Stimulated activated memory B cell treated with anti-CD40 and anti-IgM and Interleukin-4, amounts not matched to agents 10 μg/mL and 1 μg/mL and 100 μg/mL, for 72 hours (primary cell): ENCODE measurements at regions not wholly inside any gene's neighbourhood (a gene's known extent, or its start where the extent isn't known, plus 50 kb on each side); places are given as distances from the start of the nearest gene placed in this dataset.
"Not testable (repeated sequence)": the region's sequence is repeated elsewhere in the genome, so short reads cannot be mapped to it uniquely, and the experiment has no call there.

Experiments
- ATAC-seq: fragments of 150-1000 bp; cut with Tn5 transposase; 2 replicates; pipeline ENCODE4 v1.10.0; 2021
- H3K27ac Mint-ChIP-seq: one replicate; pipeline ENCODE4 v1.8.0; 2022; ENCODE audit warnings: mild to moderate bottlenecking, mixed read lengths
- H3K27me3 Mint-ChIP-seq: one replicate; pipeline ENCODE4 v1.8.0; 2022; ENCODE audit warnings: mixed read lengths
- H3K36me3 Mint-ChIP-seq: one replicate; pipeline ENCODE4 v1.8.0; 2022; ENCODE audit warnings: mixed read lengths
- H3K4me1 Mint-ChIP-seq: one replicate; pipeline ENCODE4 v1.8.0; 2022; ENCODE audit warnings: mixed read lengths
- H3K4me3 Mint-ChIP-seq: one replicate; pipeline ENCODE4 v1.8.0; 2022; ENCODE audit warnings: mild to moderate bottlenecking, moderate library complexity, mixed read lengths
- H3K9me3 Mint-ChIP-seq: one replicate; pipeline ENCODE4 v1.8.0; 2022; ENCODE audit warnings: mixed read lengths

- Mint-ChIP-seq H3K27me3 (no peaks in the 10 kb centered on the region), H3K27ac (no peak overlapping the region)
- no peak for ATAC-seq
Observed at GRCh38 chr2:67752969-67753368, 309.8 kb downstream of the C1D start.

GRCh38 chr2:67755156-67755882 is 307.5 kb downstream of the C1D start:
- H3K9me3 Mint-ChIP-seq = peaks cover 5% of the 10 kb centered on the region
- no peak overlapping the region for H3K4me3 Mint-ChIP-seq
- no peaks in the 10 kb centered on the region for H3K27me3 Mint-ChIP-seq
- H3K36me3 Mint-ChIP-seq = no peaks in the 10 kb centered on the region
- no peak overlapping the region for H3K27ac Mint-ChIP-seq
- no peaks in the 10 kb centered on the region for H3K4me1 Mint-ChIP-seq
- ATAC-seq = no peak

More at GRCh38 chr2:67752969-67753368, 309.8 kb downstream of the C1D start:
- H3K36me3 Mint-ChIP-seq = no peaks in the 10 kb centered on the region
- peaks cover 5% of the 10 kb centered on the region for H3K9me3 Mint-ChIP-seq
- no peaks in the 10 kb centered on the region for H3K4me1 Mint-ChIP-seq
- no peak overlapping the region for H3K4me3 Mint-ChIP-seq

GRCh38 chr2:67760995-67761394 is 301.8 kb downstream of the C1D start:
- ATAC-seq = no peak
- Mint-ChIP-seq H3K4me3 (no peak overlapping the region), H3K9me3 (no peaks in the 10 kb centered on the region), H3K27me3 (peaks cover 7% of the 10 kb centered on the region), H3K4me1 (no peaks in the 10 kb centered on the region), H3K36me3 (no peaks in the 10 kb centered on the region), H3K27ac (no peak overlapping the region)

- Mint-ChIP-seq H3K9me3 (no peaks in the 10 kb centered on the region), H3K4me1 (no peaks in the 10 kb centered on the region), H3K27me3 (peaks cover 32% of the 10 kb centered on the region), H3K27ac (no peak overlapping the region), H3K36me3 (no peaks in the 10 kb centered on the region), H3K4me3 (no peak overlapping the region)
- ATAC-seq = no peak
Observed at GRCh38 chr2:67771380-67771779, 291.4 kb downstream of the C1D start.

DNA sequence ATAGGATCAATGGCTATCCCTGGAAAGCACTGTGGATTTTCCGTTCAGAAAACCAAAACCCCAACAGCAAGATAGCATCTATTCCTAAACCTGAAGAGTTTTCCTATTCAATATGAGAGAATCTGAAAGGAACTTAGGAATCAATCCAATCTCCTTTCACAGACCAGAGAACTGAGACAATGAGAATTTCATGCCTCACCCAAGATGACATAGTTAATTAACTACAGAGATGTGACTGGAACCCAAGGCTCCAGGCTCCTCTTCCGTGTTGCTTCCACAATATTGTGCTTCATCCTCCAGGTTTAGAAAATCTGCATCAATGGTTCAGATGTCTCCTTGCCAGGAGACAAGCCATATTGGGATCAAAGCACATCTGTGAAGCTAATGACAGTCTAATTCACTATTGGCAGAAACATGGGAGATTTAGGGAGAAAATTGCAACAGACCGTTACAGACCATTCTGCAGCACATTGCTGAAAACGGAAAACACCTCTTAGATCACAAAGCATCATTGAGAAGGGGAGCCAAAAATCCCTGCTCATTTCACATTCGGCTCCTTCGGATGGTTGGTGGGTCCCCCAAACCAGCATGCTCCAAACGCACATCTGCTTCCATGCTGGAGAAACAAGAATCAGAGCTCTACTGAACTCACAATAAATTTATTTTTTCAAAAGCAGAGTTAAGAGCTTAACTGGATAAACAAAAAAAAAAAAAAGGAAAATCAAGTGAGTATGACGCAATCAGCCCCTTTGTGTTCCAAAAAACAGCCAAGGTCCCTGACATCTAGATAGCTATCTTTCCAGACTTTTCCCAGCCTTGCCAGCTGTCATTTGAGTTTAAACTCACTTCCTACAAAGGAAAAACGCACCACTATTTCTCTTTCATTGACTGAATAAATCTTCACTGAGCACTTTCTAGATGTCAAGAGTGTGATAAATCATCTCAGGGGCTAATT is 290.3 kb downstream of the C1D start:
- peaks cover 21% of the 10 kb centered on the region for H3K27me3 Mint-ChIP-seq
- H3K36me3 Mint-ChIP-seq = no peaks in the 10 kb centered on the region
- H3K9me3 Mint-ChIP-seq = no peaks in the 10 kb centered on the region
- H3K27ac Mint-ChIP-seq = no peak overlapping the region
- H3K4me3 Mint-ChIP-seq = no peak overlapping the region
- no peaks in the 10 kb centered on the region for H3K4me1 Mint-ChIP-seq
- no peak for ATAC-seq

DNA sequence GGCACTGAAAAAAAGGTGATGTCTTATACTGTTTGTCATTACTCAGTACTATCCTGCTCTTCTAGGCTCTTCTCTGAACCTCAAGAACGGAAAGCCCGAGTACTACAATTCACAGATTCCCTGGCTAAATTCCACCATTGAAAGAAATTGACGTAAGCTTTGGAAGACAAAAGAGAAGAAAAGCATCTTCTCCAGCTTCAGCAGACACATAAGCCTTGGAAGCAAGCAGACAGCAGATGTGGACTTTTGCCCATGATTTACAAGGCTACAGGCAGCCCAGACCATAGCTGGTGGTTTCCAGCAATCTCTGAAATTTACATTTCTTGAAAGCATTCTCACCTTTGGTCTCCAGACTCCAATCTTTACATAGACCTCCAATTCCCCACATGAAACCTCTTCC is 289.0 kb downstream of the C1D start:
- Mint-ChIP-seq H3K27ac (no peak overlapping the region), H3K4me3 (no peak overlapping the region), H3K27me3 (peaks cover 18% of the 10 kb centered on the region), H3K4me1 (no peaks in the 10 kb centered on the region), H3K36me3 (no peaks in the 10 kb centered on the region), H3K9me3 (no peaks in the 10 kb centered on the region)
- ATAC-seq = no peak

DNA sequence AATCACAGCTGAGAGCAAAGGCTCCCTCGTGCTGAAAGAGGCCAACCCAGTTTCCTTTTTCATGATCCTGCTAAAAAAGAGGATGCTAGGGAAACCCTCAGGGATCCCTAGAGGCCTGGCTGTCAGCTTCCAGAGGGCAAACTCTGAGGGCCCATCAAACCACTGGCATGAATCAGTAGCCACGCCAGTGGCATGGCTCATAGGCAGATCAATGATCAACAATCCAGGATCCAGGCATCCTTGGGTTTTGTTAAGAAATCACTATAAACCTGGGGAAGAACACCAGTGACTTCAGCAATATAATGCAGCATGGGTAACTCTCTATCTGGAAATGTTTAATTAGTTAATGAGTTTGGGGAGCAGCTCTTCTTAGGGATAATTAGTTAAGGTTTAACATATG is 286.5 kb downstream of the C1D start:
- H3K27ac Mint-ChIP-seq = no peak overlapping the region
- no peak for ATAC-seq
- H3K36me3 Mint-ChIP-seq = no peaks in the 10 kb centered on the region
- H3K4me3 Mint-ChIP-seq = no peak overlapping the region
- H3K9me3 Mint-ChIP-seq = no peaks in the 10 kb centered on the region
- H3K4me1 Mint-ChIP-seq = no peaks in the 10 kb centered on the region
- H3K27me3 Mint-ChIP-seq = peaks cover 34% of the 10 kb centered on the region

DNA sequence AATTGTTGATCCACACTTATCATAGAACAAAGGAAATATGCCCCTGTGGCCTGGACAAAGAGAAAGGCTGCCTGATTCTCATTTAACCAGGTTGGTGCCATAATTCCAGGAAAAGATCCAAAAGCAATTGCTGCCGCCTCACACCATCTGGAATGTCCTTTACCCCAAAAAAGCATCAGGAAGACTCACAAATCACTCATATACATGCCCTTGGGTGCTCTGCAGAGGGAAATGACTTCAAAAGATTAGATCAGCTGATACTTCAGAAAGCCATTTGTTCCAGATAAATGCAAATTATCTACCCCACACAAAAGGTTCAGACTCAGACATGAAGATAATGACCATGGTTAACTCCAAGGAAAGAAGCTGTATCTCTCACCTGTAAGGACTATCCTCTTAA is 285.8 kb downstream of the C1D start:
- H3K9me3 Mint-ChIP-seq = no peaks in the 10 kb centered on the region
- ATAC-seq = no peak
- H3K27me3 Mint-ChIP-seq = peaks cover 34% of the 10 kb centered on the region
- no peaks in the 10 kb centered on the region for H3K36me3 Mint-ChIP-seq
- H3K27ac Mint-ChIP-seq = no peak overlapping the region
- H3K4me1 Mint-ChIP-seq = no peaks in the 10 kb centered on the region
- no peak overlapping the region for H3K4me3 Mint-ChIP-seq

- Mint-ChIP-seq H3K36me3 (no peaks in the 10 kb centered on the region), H3K9me3 (no peaks in the 10 kb centered on the region), H3K27ac (no peak overlapping the region), H3K27me3 (peaks cover 34% of the 10 kb centered on the region), H3K4me3 (no peak overlapping the region), H3K4me1 (no peaks in the 10 kb centered on the region)
- ATAC-seq = no peak
Observed at GRCh38 chr2:67777836-67778429, 284.9 kb downstream of the C1D start.

DNA sequence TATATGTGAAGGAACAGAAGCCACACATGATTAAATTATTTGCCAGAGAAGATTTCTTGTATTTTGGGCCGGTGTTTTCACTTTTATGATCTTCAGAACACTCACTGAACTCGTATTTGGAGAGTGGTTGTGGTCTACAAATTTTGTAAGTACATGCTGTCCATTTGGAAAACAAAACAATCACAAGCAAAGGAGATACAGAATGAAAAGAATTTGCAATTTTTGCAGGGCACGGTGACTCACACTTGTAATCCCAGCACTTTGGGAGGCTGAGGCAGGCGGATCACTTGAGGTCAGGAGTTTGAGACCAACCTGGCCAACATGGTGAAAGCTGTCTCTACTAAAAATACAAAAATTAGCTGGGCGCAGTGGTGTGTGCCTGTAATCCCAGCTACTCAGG is 282.0 kb downstream of the C1D start:
- H3K36me3 Mint-ChIP-seq, H3K4me1 Mint-ChIP-seq, H3K4me3 Mint-ChIP-seq, H3K9me3 Mint-ChIP-seq, H3K27ac Mint-ChIP-seq, ATAC-seq: not testable (repeated sequence)
- peaks cover 23% of the 10 kb centered on the region for H3K27me3 Mint-ChIP-seq

GRCh38 chr2:67782443-67782842 is 280.4 kb downstream of the C1D start:
- ATAC-seq = no peak
- H3K9me3 Mint-ChIP-seq = no peaks in the 10 kb centered on the region
- no peak overlapping the region for H3K27ac Mint-ChIP-seq
- H3K4me1 Mint-ChIP-seq = no peaks in the 10 kb centered on the region
- peaks cover 23% of the 10 kb centered on the region for H3K27me3 Mint-ChIP-seq
- no peaks in the 10 kb centered on the region for H3K36me3 Mint-ChIP-seq
- no peak overlapping the region for H3K4me3 Mint-ChIP-seq

DNA sequence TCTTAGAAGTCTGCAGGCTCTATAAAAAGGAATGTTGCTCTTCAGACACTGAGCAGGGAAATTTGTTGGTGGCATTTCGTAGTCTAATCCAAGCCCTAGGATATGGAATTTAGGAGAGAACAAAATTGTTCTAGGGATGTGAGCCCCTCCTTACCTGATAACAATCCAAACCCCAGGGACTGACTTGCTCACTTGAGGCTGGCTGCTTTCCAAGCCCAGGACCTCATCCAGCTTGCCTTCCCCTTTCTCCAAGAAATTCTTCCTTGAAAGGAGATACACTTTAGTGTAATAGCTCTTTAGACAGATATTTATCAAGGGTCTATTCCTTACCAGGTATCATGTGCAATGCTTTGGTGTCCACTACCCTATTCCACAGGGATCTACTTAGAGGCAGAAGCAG is 279.8 kb downstream of the C1D start:
- no peaks in the 10 kb centered on the region for H3K9me3 Mint-ChIP-seq
- no peak overlapping the region for H3K27ac Mint-ChIP-seq
- no peaks in the 10 kb centered on the region for H3K36me3 Mint-ChIP-seq
- peaks cover 23% of the 10 kb centered on the region for H3K27me3 Mint-ChIP-seq
- H3K4me3 Mint-ChIP-seq = no peak overlapping the region
- H3K4me1 Mint-ChIP-seq = no peaks in the 10 kb centered on the region
- no peak for ATAC-seq

DNA sequence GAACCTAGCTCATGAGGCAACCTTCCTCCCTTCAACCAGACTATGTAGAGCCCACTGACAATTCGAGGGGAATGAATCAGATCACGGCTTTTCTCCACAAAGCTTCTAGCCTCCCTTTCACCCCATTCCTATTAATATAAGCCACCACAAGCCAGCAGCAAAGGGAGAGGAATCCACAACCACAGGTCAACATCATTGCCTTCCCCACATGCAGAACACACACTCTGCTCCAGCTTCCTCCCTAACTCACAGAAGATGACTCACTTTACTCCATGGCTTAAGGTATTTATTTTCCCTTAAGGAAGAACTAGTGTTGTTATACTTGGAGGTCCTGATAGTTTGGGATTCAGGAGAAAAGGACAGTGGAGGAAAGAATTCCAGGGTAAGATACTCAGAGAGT is 272.2 kb downstream of the C1D start:
- no peak for ATAC-seq
- Mint-ChIP-seq H3K4me3 (no peak overlapping the region), H3K4me1 (no peaks in the 10 kb centered on the region), H3K36me3 (no peaks in the 10 kb centered on the region), H3K9me3 (no peaks in the 10 kb centered on the region), H3K27me3 (peaks cover 11% of the 10 kb centered on the region), H3K27ac (no peak overlapping the region)

GRCh38 chr2:67792191-67792590 is 270.6 kb downstream of the C1D start:
- H3K9me3 Mint-ChIP-seq = no peaks in the 10 kb centered on the region
- H3K4me3 Mint-ChIP-seq = no peak overlapping the region
- H3K27me3 Mint-ChIP-seq = peaks cover 19% of the 10 kb centered on the region
- no peaks in the 10 kb centered on the region for H3K4me1 Mint-ChIP-seq
- H3K36me3 Mint-ChIP-seq = no peaks in the 10 kb centered on the region
- no peak overlapping the region for H3K27ac Mint-ChIP-seq
- ATAC-seq = no peak

- no peaks in the 10 kb centered on the region for H3K4me1 Mint-ChIP-seq
- H3K4me3 Mint-ChIP-seq = no peak overlapping the region
- H3K27me3 Mint-ChIP-seq = peaks cover 21% of the 10 kb centered on the region
- no peaks in the 10 kb centered on the region for H3K36me3 Mint-ChIP-seq
- ATAC-seq = no peak
- no peak overlapping the region for H3K27ac Mint-ChIP-seq
- H3K9me3 Mint-ChIP-seq = no peaks in the 10 kb centered on the region
Observed at GRCh38 chr2:67792681-67793091, 270.1 kb downstream of the C1D start.
